Adrenal gland (tissue), 5 donors: ENCODE measurements at regions not wholly inside any gene's neighbourhood (a gene's known extent, or its start where the extent isn't known, plus 50 kb on each side); places are given as distances from the start of the nearest gene placed in this dataset.

Experiments
- CTCF ChIP-seq, 6 experiments: fragments of 450-650 bp in 4 of 6; fragments of 200-600 bp in 2 of 6; sonication (generic) in 1 of 6; IDR thresholded peaks; 1 replicate in 5 of 6; 2 replicates in 1 of 6; pipeline versions ENCODE4 v1.5.1 to v1.8.0; 2016 to 2021; ENCODE audit warnings: antibody characterized with exemption in 6 of 6, mild to moderate bottlenecking in 2 of 6, moderate library complexity in 1 of 6
- POLR2A ChIP-seq, 2 donors: fragments of 450-650 bp; IDR thresholded peaks; one replicate each; pipeline ENCODE4 v1.6.1; 2017; ENCODE audit warnings: antibody characterized with exemption in 2 of 2, mild to moderate bottlenecking in 2 of 2, moderate library complexity in 1 of 2
- donor health status: DM: no; HTN: no; CAD: no.

DNA sequence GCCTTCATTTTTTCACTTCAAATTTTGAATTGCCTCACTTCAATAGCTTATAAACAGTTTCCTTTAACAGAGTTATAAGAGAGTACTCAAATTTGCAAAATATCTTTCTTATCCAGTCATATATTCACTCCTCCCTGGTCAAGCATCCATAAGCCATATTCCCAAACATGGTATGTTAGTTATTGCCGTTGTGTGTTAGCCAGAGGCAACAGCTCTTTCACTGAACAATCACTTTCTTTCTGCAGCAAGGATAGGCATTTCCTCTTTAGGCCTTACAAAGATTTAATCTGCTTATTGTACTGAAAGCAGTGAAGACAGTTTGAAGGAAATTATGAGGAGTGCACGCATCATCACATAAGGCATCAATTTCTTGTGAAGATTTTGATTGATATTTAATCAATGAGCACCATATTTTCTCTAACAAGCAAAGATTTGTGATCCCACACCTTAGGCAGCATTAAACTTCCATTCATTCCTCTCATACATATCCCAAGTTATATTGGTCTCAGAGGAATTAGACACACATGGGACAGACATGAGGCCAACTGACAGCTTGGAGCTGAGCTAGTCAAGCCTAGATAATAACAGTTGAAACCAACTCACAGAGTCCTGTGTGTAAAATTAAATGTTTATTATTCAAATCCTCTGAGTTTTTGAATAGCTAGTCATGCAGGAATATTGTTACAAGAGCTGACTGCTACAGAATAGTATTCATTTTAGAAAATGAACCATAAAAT is 80.0 kb upstream of the EPHA6 start:
- TF ChIP-seq CTCF (IDR thresholded peaks at IDR 0.05) (no peak), POLR2A (IDR thresholded peaks at IDR 0.05) (no peak)
